Endodermal cell (in vitro differentiated cells): ENCODE measurements at regions not wholly inside any gene's neighbourhood (a gene's known extent, or its start where the extent isn't known, plus 50 kb on each side); places are given as distances from the start of the nearest gene placed in this dataset.

Experiments used
- DNase-seq: peaks from one replicate; pipeline ENCODE4 v3.0.0-alpha.2; 2017
- H3K27ac ChIP-seq: 2 replicates; pipeline ENCODE4 v1.5.1; 2013; ENCODE audit warnings: mild to moderate bottlenecking, low read depth, low read length, moderate library complexity
- H3K27me3 ChIP-seq: 2 replicates; pipeline ENCODE4 v1.6.1; 2013; ENCODE audit warnings: mild to moderate bottlenecking, low read length, moderate library complexity; ENCODE audit not compliant: insufficient read depth, control insufficient read depth, poor library complexity, severe bottlenecking
- H3K36me3 ChIP-seq: 2 replicates; pipeline ENCODE4 v1.7.0; 2013; ENCODE audit warnings: mild to moderate bottlenecking, low read length, moderate library complexity; ENCODE audit not compliant: control insufficient read depth, insufficient read depth
- H3K4me1 ChIP-seq: one replicate; pipeline ENCODE4 v1.7.0; 2013; ENCODE audit warnings: low read length; ENCODE audit not compliant: control insufficient read depth, insufficient read depth
- H3K4me3 ChIP-seq: 2 replicates; pipeline ENCODE4 v1.5.1; 2013; ENCODE audit warnings: mild to moderate bottlenecking, low read length, moderate library complexity
- H3K9ac ChIP-seq: 2 replicates; pipeline ENCODE4 v1.6.1; 2013; ENCODE audit warnings: mild to moderate bottlenecking, low read length, moderate library complexity; ENCODE audit not compliant: poor library complexity, severe bottlenecking; ENCODE audit errors: extremely low read depth
- H3K9me3 ChIP-seq: 2 replicates; pipeline ENCODE4 v1.6.1; 2013; ENCODE audit warnings: mild to moderate bottlenecking, low read length, moderate library complexity; ENCODE audit not compliant: control insufficient read depth
- H3K27ac Mint-ChIP-seq: 2 replicates; pipeline ENCODE4 v1.8.0; 2020; ENCODE audit warnings: mixed read lengths
- H3K27me3 Mint-ChIP-seq: 2 replicates; pipeline ENCODE4 v1.8.0; 2021; ENCODE audit warnings: mild to moderate bottlenecking, mixed read lengths; ENCODE audit not compliant: insufficient read depth
- H3K36me3 Mint-ChIP-seq: 2 replicates; pipeline ENCODE4 v1.8.0; 2020; ENCODE audit warnings: low read depth, mixed read lengths
- H3K4me1 Mint-ChIP-seq: 2 replicates; pipeline ENCODE4 v1.8.0; 2020; ENCODE audit warnings: mixed read lengths
- H3K4me3 Mint-ChIP-seq: 2 replicates; pipeline ENCODE4 v1.8.0; 2020; ENCODE audit warnings: mild to moderate bottlenecking, moderate library complexity, mixed read lengths
- H3K9me3 Mint-ChIP-seq: 2 replicates; pipeline ENCODE4 v1.8.0; 2020; ENCODE audit warnings: mild to moderate bottlenecking, mixed read lengths
- CTCF ChIP-seq: fragments of 200-600 bp; sonication (generic); conservative IDR thresholded peaks from 2 replicates; pipeline ENCODE4 v1.5.0; 2021; ENCODE audit warnings: antibody characterized with exemption, mild to moderate bottlenecking
- WGBS, 2 experiments: methylation state at CpG; one replicate each; pipeline versions ENCODE4 v1.1.5 to v1.1.7; 2013; ENCODE audit warnings: missing lambda C conversion rate in 2 of 2, mixed read lengths in 1 of 2; ENCODE audit not compliant: insufficient coverage in 1 of 2, insufficient read length in 1 of 2; 5-methylcytosine and 5-hydroxymethylcytosine counted together

- Histone ChIP-seq H3K4me3 (no peak overlapping the region), H3K36me3 (no peaks in the 10 kb centered on the region), H3K9ac (no peak overlapping the region), H3K4me1 (no peaks in the 10 kb centered on the region), H3K9me3 (no peaks in the 10 kb centered on the region), H3K27me3 (no peaks in the 10 kb centered on the region), H3K27ac (no peak overlapping the region)
- WGBS, 2 experiments: 86 to 93% methylated on average over 8 to 10 of the region's 10 CpGs
- no peaks in the 10 kb centered on the region for H3K36me3 Mint-ChIP-seq
- H3K9me3 Mint-ChIP-seq: no peaks in the 10 kb centered on the region
- DNase-seq: no peak
- no peak overlapping the region for H3K4me3 Mint-ChIP-seq
- H3K4me1 Mint-ChIP-seq: peaks cover 11% of the 10 kb centered on the region
- H3K27ac Mint-ChIP-seq: no peak overlapping the region
- no peaks in the 10 kb centered on the region for H3K27me3 Mint-ChIP-seq
- no peak for TF ChIP-seq CTCF
Measured at GRCh38 chr11:95589893-95590612, 199.5 kb downstream of the FAM76B start.

GRCh38 chr11:95588821-95589220 is 200.8 kb downstream of the FAM76B start:
- no peaks in the 10 kb centered on the region for H3K27me3 Mint-ChIP-seq
- H3K4me1 Mint-ChIP-seq: peaks cover 11% of the 10 kb centered on the region
- H3K4me3 Mint-ChIP-seq: no peak overlapping the region
- no peak overlapping the region for H3K27ac ChIP-seq
- no peaks in the 10 kb centered on the region for H3K9me3 ChIP-seq
- no peak for DNase-seq
- H3K36me3 Mint-ChIP-seq: no peaks in the 10 kb centered on the region
- H3K4me1 ChIP-seq: no peaks in the 10 kb centered on the region
- H3K4me3 ChIP-seq: no peak overlapping the region
- WGBS, 2 experiments: 87 to 100% methylated on average over 2 to 3 of the region's 3 CpGs
- no peak overlapping the region for H3K9ac ChIP-seq
- no peaks in the 10 kb centered on the region for H3K36me3 ChIP-seq
- H3K27ac Mint-ChIP-seq: no peak overlapping the region
- no peak for TF ChIP-seq CTCF
- no peaks in the 10 kb centered on the region for H3K27me3 ChIP-seq
- no peaks in the 10 kb centered on the region for H3K9me3 Mint-ChIP-seq

GRCh38 chr11:95586661-95587060 is 202.9 kb downstream of the FAM76B start:
- TF ChIP-seq CTCF: no peak

More at GRCh38 chr11:95586661-95587060, 202.9 kb downstream of the FAM76B start:
- Histone ChIP-seq H3K9ac (no peak overlapping the region), H3K27me3 (no peaks in the 10 kb centered on the region), H3K9me3 (no peaks in the 10 kb centered on the region), H3K4me3 (no peak overlapping the region), H3K27ac (no peak overlapping the region), H3K4me1 (no peaks in the 10 kb centered on the region), H3K36me3 (no peaks in the 10 kb centered on the region)
- Mint-ChIP-seq H3K9me3 (no peaks in the 10 kb centered on the region), H3K4me3 (no peak overlapping the region), H3K36me3 (no peaks in the 10 kb centered on the region), H3K27me3 (no peaks in the 10 kb centered on the region), H3K27ac (no peak overlapping the region), H3K4me1 (peaks cover 2% of the 10 kb centered on the region)
- WGBS, 2 experiments: 73 to 82% methylated on average over 3 to 4 of the region's 4 CpGs
- DNase-seq: no peak
